NCI-H510A treated with DMSO at 0.1 percent for 48 hours (cell line): ENCODE measurements at regions not wholly inside any gene's neighbourhood (a gene's known extent, or its start where the extent isn't known, plus 50 kb on each side); places are given as distances from the start of the nearest gene placed in this dataset.

Source experiments
- DNase-seq: peaks from one replicate; lab custom pipeline; 2025; lab: John Stamatoyannopoulos, UW

DNA sequence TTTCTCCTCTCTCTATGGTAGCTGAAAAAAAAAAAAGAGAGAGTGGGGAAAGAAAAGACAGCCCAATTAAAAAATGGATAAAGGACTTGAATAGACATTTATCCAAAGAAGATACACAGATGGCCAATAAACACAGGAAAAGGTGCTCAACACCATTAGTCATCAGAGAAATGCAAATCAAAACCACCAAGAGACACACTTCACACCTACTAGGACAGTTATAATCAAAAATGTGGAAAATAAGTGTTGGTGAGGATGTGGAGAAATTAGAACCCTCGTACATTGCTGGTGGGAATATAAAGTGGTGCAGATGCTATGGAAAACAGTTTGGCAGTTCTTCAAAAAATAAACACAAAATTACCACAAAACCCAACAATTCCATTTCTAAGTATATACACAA, 172.4 kb upstream of the GRIN2B start:
- no peak for DNase-seq

DNA sequence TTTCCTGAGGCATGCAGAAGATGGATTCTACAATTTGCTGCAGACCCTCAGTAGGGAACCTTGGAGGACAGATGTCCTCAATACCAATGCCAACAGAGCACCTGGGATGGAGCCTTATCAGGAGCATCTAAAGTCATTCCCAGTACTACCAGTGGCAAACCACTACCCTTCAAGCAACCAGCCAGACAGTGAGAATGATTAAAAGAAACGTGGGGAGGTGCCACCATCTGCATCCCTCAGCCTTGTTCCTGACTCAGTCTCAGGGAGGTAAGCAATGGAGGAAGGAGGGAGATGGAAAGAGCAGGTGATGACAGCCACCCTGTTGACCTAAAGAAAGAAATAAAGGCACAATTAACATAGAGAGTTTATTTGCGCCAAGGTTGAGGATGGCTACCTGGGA, 175.2 kb upstream of the GRIN2B start:
- no peak for DNase-seq

DNA sequence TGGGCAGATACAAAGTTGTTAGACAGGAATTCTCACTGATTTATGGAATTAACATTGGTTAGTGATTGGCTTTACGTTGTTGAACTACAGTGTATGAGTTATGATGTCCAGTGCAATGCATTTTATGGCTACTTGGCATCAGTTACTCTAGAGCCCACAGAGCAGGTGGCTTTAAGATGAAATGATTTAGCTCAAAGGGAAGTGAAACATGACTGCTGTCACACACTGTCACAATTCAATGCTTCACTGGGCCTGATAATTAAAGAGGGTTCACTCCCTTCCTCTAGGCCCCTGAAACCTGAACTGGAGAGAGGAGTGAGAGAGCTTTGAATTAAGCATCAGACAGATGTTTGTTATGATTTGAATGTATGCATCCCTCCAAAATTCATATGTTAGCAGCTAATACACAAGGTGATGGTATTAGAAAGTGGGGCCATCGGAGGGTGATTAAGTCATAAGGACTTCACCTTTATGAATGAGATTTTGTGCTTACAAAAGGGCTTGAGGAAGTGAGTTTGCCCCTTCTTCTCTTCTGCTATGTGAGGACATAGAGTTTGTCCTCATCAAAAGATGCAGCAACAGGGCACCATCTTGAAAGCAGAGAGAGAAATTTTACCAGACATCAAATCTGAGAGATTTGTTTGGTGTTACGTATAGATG, 175.8 kb upstream of the GRIN2B start:
- DNase-seq = no peak

DNA sequence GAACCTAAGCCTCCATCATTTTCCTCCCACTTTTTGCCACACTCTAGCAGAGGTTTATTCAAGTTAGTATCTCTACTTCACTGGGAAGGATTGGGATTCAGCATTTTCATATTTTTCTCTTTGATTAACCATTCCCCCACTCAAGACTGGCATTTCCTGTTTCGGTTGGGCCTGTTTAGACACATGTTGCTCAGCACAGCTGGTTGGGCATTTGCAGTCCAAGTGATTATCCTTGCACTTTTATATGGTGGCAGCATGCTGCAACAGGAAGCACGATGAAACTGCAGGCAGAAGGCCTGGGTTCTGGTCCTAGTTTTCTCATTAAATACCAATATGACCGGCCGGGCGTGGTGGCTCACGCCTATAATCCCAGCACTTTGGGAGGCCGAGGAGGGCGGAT, 182.9 kb upstream of the GRIN2B start:
- no peak for DNase-seq

DNA sequence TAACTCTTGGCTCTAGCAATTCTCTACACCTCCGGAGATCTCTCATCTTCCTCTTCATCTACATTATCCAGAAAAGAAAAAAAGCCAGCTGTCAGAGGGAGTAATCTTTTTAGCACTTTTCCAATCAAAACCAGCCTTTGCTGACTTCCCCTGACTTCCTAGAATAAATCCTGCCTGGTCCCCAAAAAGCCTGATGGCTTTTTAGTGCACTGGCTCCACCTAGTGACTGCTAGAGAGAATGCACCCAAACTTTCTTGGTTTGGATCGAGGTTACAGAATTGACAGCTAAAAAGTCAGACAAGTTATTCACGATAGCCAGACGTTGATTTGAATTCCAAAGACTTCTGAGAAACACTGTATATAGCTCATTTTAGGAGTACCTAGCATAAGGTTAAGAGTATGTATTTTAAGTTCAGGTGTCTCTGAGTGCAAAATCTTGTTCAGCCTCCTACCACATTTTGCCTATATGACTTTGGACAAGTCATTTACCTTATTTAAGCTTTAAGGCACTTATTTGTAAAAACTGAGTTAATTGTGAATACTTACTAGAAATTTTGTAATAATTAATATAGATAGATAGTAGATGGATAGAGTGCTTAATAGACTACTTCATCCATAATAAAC, 185.7 kb upstream of the GRIN2B start:
- DNase-seq = peak; percentile 42

DNA sequence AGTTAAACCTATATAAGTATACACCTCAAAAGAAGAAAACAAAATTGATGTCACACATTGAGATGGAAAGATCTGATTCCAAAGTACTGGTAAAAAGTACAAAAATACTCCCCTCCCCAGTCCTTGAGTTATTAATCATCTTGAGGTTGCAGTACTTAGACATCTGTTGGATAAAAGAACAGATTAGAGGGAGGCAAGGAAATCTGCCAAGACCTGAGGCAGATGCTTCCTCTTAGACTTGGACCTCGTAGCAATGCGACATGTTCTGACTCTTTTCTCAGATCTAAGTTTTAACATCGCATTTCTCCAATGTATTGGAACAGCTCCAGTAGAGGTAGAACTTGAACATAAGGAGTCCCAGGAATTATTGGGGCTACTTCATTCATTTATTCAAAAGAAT, 187.9 kb upstream of the GRIN2B start:
- DNase-seq = no peak

DNA sequence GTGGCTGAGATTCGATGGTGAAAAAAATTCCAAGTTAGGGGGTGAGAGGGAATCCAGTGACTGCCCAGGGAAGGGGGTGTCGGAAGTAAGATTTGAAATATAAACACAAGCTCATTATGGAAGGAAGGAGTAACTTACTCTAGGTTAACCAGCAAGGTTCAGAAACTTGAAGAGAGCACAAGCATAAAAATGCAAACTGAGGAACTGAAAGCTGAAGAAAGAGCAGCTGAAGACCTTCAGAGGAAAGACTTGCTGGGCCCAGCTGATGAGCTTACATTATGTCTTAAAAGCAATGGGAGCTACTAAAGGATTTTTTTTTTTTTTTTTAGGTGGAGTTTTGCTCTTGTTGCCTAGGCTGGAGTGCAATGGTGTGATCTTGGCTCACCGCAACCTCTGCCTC, 189.7 kb upstream of the GRIN2B start:
- no peak for DNase-seq

DNA sequence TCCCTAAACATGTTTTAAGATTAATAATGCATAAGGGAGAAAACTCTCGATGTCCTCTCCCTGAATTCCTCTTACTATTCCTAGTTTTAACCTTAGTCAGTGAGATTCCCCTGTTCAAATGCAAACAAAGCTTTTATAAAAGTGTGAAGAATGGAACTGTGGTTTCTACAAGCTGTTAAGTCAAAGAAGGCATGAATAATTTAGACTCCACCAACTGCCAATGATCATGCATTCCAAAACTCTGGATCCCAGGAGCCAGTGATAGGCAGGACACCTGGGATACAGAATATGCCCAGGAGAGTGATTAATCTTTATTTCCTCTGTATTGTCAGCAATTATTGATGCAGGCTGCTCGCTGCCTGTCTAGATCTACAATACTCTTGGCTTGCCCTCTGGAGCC, 190.3 kb upstream of the ATF7IP start:
- DNase-seq = no peak

DNA sequence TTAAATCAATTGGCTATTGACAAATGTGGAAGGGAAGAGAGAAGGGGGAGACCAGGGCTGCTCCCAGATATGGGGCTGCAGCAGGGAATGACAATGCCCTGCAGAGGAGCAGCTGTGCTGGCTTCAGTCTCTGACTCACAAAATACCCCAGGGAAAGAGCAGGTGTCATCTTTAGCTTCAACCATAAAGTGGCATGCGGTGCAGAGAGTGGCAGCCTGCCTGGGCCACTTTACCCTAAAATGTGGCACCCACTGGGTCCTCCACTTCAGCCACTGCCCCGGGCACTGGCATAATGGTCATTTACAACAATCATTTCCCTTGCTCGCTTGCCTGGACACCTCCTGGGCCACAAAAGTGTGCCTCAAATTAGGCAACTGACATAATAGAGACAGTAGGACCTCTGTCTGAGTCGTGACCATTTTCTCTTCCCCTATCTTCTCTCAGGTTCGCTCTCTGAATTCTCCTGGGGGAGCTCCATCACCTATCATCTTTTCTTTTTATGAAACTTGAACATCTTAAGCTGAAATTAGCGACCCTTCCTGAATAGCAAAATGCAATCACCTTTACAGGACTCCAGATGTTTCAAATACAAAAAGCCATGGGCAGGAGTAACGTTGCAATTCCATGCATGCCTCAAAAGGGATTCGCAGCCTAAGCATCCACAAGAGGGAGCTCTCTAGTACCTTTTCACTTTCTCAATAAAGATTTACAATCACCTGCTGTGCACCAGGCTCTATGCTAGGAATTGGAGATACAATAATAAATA, 179.9 kb upstream of the ATF7IP start:
- DNase-seq = peak; percentile 61

DNA sequence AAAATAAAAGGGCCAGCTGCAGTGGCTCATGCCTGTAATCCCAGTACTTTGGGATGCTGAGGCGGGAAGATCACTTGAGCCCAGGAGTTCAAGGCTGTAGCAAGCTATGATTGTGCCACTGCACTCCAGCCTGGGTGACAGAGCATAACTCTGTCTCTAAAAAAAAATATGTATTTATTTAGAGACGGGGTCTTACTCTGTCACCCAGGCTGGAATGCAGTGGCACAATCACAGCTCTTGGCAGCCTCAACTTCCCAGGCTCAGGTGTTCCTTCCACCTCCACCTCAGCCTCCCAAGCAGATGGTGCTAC, 179.3 kb upstream of the ATF7IP start:
- no peak for DNase-seq

DNA sequence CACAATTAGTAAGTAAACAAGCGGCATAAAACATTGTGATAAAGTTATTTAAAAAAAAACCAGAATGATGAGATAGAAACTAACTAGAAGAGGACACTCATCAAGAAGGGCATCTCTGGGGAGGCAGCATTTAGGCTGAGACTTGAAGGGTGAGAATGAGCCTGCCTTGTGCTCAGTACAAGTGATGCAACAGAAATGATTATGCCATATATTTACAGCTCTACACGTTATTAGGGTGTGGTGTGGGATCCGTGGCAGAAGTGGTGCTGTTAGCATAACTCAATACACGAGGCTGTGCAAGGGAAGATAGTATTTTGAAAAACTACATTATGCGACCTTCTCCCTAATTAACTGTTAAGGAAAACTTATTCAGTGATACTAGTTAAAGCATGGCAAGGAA, 178.5 kb upstream of the ATF7IP start:
- DNase-seq = no peak

DNA sequence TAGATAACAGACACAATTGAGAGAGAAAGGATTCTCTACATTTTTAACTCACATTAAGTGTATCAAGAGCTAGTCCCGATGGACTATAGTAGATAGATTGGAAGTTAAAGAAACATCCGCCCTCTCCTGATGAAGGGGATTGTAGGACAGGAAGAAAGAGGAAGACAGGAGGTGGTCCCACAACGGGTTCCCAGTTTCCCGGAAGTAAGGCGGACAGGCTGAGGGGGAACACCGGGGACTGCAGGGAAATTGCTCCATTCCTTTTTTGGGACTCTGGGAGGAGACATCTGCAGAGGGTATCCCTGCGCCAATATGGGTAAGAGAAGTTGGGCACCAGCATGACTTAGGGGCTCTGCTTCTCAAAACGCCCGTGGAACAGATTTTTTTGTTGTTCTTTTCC, 177.5 kb upstream of the ATF7IP start:
- no peak for DNase-seq

DNA sequence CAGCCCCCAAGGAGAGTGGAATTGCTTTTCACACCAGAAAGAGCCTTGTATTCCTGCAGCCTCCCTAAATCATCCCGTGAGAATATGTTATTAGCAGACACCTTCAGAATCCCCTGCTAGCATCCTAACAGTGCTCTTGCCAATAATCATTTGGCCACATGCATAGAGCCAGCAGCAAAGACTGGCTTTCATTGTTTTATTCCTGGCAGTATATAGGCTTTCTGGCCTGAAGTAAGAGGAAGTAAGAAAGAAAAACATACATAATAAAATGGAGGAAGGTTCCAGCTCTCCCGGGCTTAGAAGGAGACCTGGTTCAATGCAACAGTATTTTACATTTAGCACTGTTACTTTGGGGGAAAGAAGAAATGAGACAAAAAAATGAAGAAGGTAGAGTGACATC, 176.7 kb upstream of the ATF7IP start:
- no peak for DNase-seq

DNA sequence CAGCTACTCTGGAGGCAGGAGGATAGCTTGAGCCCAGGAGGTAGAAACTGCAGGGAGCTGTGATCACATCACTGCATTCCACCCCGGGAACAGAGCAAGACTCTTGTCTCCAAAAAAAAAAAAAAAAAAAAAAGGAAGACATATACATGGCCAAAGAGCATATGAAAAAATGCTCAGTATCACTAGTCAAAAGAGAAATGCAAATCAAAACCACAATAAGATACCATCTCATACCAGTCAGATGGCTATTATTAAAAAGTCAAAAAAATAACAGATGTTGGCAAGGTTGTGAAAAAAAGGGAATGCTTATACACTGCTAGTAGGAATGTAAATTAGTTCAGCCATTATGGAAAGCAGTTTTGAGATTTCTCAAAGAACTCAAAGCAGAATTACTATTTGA, 174.8 kb upstream of the ATF7IP start:
- no peak for DNase-seq

DNA sequence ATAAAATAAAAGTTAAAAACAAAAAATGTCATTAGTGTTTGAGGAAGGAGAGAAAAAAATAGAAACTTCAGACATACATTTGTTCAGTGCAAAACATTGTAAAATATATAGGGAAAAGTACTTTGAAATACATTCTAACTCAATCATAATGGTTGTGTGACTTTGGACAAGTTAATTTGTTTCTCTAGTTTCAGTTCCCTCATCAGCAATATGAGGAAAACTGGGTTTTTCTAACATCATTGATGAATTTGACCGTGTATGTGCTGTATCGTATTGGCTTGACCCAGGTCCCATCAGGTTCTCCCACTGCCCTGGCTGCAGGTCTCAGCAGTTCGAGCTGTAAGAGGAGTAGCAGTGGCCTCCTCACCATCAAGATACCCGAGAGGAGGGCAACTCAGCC, 173.9 kb upstream of the ATF7IP start:
- no peak for DNase-seq

DNA sequence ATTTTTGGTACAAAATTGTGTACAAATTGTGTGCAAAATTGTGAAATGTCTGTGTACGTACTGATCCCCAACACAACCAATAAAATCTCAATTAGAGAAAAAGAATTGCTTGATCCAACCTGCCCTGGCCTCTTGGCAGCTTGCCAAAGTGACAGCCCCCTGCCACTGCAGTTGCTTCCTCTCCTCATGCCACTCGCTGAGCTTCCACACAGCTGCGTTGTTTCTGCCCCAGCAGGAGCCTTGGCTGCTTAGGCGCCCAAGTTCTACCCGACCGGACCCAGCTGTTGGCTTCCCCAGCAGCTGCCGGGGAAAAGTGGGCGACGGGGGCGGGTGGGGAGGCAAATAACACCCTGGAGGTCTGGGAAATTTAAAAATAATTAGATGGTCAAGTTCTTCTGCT, 171.8 kb upstream of the ATF7IP start:
- DNase-seq = no peak

DNA sequence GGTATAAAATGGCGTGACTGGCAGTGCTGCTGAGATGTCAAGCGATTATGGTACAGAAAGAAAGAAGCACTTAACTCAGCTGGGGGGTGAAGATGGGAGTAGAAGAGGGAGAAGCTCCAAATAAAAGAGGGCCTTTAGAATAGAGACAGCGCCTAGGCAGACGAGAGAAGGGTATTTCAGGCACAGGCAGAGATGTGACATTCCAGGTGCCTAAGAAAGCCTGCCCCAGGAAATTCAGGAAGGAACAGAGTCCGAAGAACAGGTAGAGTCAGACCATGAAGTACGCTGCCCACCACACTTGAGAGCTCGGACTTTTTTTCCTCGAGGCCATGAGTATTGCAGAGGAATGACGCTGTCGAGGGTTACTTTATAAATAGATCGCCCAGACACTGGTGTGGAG, 170.9 kb upstream of the ATF7IP start:
- no peak for DNase-seq

DNA sequence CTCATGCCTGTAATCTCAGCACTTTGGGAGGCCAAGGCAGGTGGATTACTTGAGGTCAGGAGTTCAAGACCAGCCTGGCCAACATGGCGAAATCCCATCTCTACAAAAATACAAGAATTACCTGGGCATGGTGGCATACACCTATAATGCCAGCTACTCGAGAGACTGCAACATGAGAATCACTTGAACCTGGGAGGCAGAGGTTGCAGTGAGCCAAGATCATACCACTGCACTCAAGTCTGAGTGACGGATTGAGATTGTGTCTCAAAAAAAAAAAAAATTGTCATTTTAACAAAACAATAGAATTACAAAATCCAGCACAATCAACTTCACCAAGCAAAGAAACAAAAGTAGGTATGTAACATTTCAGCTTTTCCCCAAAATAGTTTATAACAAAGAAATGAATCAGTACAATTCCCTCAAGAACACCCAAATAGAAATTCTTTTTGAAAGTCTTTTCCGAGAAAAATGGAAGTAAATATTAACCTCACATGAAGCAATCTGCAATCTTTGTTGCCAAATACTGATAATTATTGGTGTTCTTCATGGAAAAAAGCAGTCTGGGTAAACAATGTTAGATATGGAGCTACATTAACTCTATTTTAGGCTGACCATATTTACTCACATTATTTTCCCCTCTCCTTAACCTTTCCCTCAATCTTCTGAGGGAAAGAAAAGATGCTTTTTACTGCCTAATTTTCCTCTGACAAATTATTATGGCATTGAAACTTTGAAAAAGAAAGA, 165.9 kb upstream of the ATF7IP start:
- no peak for DNase-seq

DNA sequence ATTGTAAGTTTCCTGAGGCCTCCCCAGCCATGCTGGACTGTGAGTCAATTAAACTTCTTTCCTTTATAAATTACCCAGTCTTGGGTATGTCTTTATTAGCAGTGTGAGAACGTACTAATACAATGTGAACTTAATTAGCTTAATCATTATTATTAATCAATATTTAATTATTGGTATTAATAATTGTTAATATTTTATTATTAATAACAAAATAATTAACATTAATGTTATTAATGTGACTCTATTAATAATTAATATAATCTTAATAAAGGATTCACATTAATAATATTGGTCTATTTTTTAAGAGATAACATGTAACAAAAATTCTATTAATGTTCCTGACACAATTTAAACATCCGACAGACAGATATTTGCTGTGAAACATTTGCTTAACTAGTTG, 164.9 kb upstream of the ATF7IP start:
- DNase-seq = no peak

DNA sequence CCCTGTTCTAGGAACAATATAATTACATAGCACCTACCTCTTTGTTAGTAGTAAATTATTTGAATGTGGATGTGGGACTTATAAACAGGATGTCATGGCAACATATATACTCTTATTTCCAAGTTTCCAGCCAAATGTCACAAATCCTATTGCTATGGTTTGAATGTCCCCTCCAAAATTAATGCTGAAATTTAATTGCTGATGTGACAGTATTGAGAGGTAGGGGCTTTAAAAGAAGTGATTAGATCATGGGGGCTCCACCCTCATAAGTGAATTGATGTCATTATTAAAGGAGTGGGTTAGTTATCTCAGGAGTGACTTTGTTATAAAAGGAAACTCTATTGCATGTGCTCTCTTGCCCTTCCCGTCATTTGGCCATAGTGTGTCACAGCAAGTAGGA, 164.2 kb upstream of the ATF7IP start:
- DNase-seq = no peak

DNA sequence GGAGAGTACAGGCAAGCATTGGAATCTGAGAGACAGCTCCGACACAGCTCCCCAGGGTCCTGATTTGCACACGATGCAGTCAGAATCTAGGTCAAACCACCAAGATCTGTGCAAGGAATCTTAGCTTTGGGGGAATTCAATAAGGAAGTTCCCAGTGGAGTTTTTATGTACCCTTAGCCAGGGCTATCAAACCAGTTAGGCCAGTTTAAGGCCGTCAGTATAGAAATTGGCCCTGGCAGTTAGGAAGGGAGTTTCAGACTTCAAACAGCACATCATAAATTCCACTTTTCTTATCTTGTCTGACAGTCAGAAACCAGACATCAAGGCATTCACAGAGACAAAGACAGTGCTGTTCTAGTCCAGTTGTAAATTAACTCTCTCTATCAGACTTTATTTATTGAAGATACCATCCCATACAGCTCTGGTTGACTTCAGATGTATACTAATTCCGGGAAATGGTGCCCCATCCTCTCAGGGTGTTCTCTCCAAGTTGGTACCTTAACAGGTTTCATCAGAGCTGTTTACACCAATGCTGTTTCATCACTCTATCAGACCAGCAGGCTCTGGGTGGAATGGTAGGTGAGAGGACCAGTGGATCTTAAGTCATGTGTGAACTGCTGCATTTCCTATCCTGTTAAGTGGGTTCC, 157.5 kb upstream of the ATF7IP start:
- DNase-seq = peak; percentile 84

DNA sequence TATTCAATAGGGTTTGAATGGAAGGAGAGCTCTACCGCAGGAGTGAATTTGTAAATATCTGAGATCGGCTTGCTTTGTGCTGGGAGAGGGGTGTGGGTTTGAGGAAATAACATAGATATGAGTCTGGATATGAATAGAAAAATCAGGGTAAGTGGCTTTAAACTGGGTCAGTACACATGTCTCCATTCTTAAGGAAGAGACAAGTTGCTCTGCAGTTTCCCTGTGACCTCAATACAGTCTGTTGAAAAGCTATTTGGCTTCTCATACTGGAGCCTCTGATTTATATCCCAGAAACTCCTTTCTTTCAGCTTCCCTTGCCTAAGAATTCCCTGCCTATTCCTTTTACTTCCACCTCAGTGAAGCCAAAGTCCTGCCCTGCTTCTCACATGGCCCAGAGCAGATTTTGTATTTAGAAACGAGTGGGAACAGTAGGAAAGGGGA, 153.5 kb upstream of the ATF7IP start:
- DNase-seq = no peak
